ENCODE measurements at regions not wholly inside any gene's neighbourhood (a gene's known extent, or its start where the extent isn't known, plus 50 kb on each side); places are given as distances from the start of the nearest gene placed in this dataset.
"Not testable (repeated sequence)": the region's sequence is repeated elsewhere in the genome, so short reads cannot be mapped to it uniquely, and the experiment has no call there.

- TF ChIP-seq CTCF (IDR thresholded peaks at IDR 0.05; ENCODE audit: low read depth, low read length, missing control alignments) = no peak
- H3K27me3 ChIP-seq (replicated peaks) = no peaks in the 10 kb centered on the region
Measured at GRCh38 chr1:191043066-191043465, 565.4 kb upstream of the BRINP3 start.

GRCh38 chr1:191049781-191050180 lies 572.1 kb upstream of the BRINP3 start:
- in situ Hi-C loops (cut with HindIII; ENCODE audit: low pct_ligation_motif_present, low sequenced_read_pairs) = no loop called here
- H3K27ac ChIP-seq = no peak overlapping the region
- H3K36me3 ChIP-seq (replicated peaks) = no peaks in the 10 kb centered on the region
- TF ChIP-seq CTCF (IDR thresholded peaks at IDR 0.05; ENCODE audit: low read depth, low read length, missing control alignments) = no peak
- H3K4me3 ChIP-seq (ENCODE audit: low read depth, low read length) = no peak overlapping the region
- no peak for DNase-seq
- H3K27me3 ChIP-seq (replicated peaks) = no peaks in the 10 kb centered on the region

More at GRCh38 chr1:191043066-191043465, 565.4 kb upstream of the BRINP3 start:
- no peak for DNase-seq
- H3K27ac ChIP-seq = no peak overlapping the region
- in situ Hi-C loops (cut with HindIII; ENCODE audit: low pct_ligation_motif_present, low sequenced_read_pairs) = no loop called here
- no peaks in the 10 kb centered on the region for H3K36me3 ChIP-seq (replicated peaks)
- H3K4me3 ChIP-seq (ENCODE audit: low read depth, low read length) = no peak overlapping the region

GRCh38 chr1:191052888-191053287 lies 575.2 kb upstream of the BRINP3 start:
- H3K36me3 ChIP-seq (replicated peaks) = no peaks in the 10 kb centered on the region
- no peak for TF ChIP-seq CTCF (IDR thresholded peaks at IDR 0.05; ENCODE audit: low read depth, low read length, missing control alignments)
- no peaks in the 10 kb centered on the region for H3K27me3 ChIP-seq (replicated peaks)
- no peak overlapping the region for H3K27ac ChIP-seq
- DNase-seq = no peak
- in situ Hi-C loops (cut with HindIII; ENCODE audit: low pct_ligation_motif_present, low sequenced_read_pairs) = no loop called here
- H3K4me3 ChIP-seq (ENCODE audit: low read depth, low read length) = no peak overlapping the region

- no peak for TF ChIP-seq CTCF (IDR thresholded peaks at IDR 0.05; ENCODE audit: low read depth, low read length, missing control alignments)
Measured at GRCh38 chr1:191065346-191065745, 587.7 kb upstream of the BRINP3 start.

GRCh38 chr1:191065771-191066170 lies 588.1 kb upstream of the BRINP3 start:
- in situ Hi-C loops (cut with HindIII; ENCODE audit: low pct_ligation_motif_present, low sequenced_read_pairs) = no loop called here
- H3K36me3 ChIP-seq (replicated peaks) = no peaks in the 10 kb centered on the region
- DNase-seq = no peak
- no peak overlapping the region for H3K4me3 ChIP-seq (ENCODE audit: low read depth, low read length)
- TF ChIP-seq CTCF (IDR thresholded peaks at IDR 0.05; ENCODE audit: low read depth, low read length, missing control alignments) = no peak
- no peak overlapping the region for H3K27ac ChIP-seq
- H3K27me3 ChIP-seq (replicated peaks) = no peaks in the 10 kb centered on the region

More at GRCh38 chr1:191065346-191065745, 587.7 kb upstream of the BRINP3 start:
- DNase-seq = no peak
- Histone ChIP-seq H3K4me3 (ENCODE audit: low read depth, low read length) (no peak overlapping the region), H3K27me3 (replicated peaks) (no peaks in the 10 kb centered on the region), H3K27ac (no peak overlapping the region), H3K36me3 (replicated peaks) (no peaks in the 10 kb centered on the region)
- in situ Hi-C loops (cut with HindIII; ENCODE audit: low pct_ligation_motif_present, low sequenced_read_pairs) = no loop called here

GRCh38 chr1:191074881-191075280 lies 597.2 kb upstream of the BRINP3 start:
- DNase-seq = no peak
- Histone ChIP-seq H3K36me3 (replicated peaks) (no peaks in the 10 kb centered on the region), H3K27ac (no peak overlapping the region), H3K27me3 (replicated peaks) (no peaks in the 10 kb centered on the region), H3K4me3 (ENCODE audit: low read depth, low read length) (no peak overlapping the region)
- in situ Hi-C loops (cut with HindIII; ENCODE audit: low pct_ligation_motif_present, low sequenced_read_pairs) = no loop called here
- no peak for TF ChIP-seq CTCF (IDR thresholded peaks at IDR 0.05; ENCODE audit: low read depth, low read length, missing control alignments)

GRCh38 chr1:191083090-191083489 lies 605.4 kb upstream of the BRINP3 start:
- in situ Hi-C loops (cut with HindIII; ENCODE audit: low pct_ligation_motif_present, low sequenced_read_pairs); H3K4me3 ChIP-seq (ENCODE audit: low read depth, low read length); DNase-seq; H3K27ac ChIP-seq; H3K36me3 ChIP-seq (replicated peaks); H3K27me3 ChIP-seq (replicated peaks): not testable (repeated sequence)
